Ascending aorta (tissue), 2 donors: ENCODE measurements at regions not wholly inside any gene's neighbourhood (a gene's known extent, or its start where the extent isn't known, plus 50 kb on each side); places are given as distances from the start of the nearest gene placed in this dataset.

Experiments used
- DNase-seq, 2 donors: peaks; one replicate each; pipeline ENCODE4 v3.0.0-alpha.2; 2019; ENCODE audit warnings: low spot score in 2 of 2
- H3K27ac ChIP-seq, 2 donors: fragments of 200-600 bp; sonication (generic); one replicate each; pipeline ENCODE4 v1.5.1; 2016 to 2017; ENCODE audit warnings: mild to moderate bottlenecking in 1 of 2
- H3K27me3 ChIP-seq: fragments of 200-600 bp; sonication (generic); one replicate; pipeline ENCODE4 v1.5.1; 2017
- H3K36me3 ChIP-seq, 2 donors: fragments of 200-600 bp; sonication (generic); one replicate each; pipeline ENCODE4 v1.5.1; 2016
- H3K4me1 ChIP-seq, 2 donors: fragments of 200-600 bp; sonication (generic); one replicate each; pipeline ENCODE4 v1.5.1; 2016 to 2017; ENCODE audit warnings: mild to moderate bottlenecking in 1 of 2
- H3K4me3 ChIP-seq, 2 donors: fragments of 200-600 bp; sonication (generic); one replicate each; pipeline ENCODE4 v1.5.1; 2016 to 2017; ENCODE audit warnings: mild to moderate bottlenecking in 1 of 2
- H3K9me3 ChIP-seq, 2 donors: fragments of 200-600 bp; sonication (generic); one replicate each; pipeline ENCODE4 v1.5.1; 2016
- intact Hi-C: fragments of 100-400 bp; cut with DNase I; formaldehyde crosslinking; loops from one replicate; pipeline ENCODE4 v1.15.1; 2023
- TF ChIP-seq, protein P1 (sequence below), 3 experiments: fragments of 200-600 bp in 2 of 3; fragments of 450-650 bp in 1 of 3; sonication (generic) in 2 of 3; IDR thresholded peaks; one replicate each; pipeline ENCODE4 v1.5.1; 2016 to 2019; ENCODE audit warnings: antibody characterized with exemption in 3 of 3, mild to moderate bottlenecking in 1 of 3, moderate library complexity in 1 of 3

GRCh38 chr2:7205151-7205830 lies 288.1 kb downstream of the RNF144A start:
- H3K4me3 ChIP-seq = no peak overlapping the region
- TF ChIP-seq, protein P1, sequence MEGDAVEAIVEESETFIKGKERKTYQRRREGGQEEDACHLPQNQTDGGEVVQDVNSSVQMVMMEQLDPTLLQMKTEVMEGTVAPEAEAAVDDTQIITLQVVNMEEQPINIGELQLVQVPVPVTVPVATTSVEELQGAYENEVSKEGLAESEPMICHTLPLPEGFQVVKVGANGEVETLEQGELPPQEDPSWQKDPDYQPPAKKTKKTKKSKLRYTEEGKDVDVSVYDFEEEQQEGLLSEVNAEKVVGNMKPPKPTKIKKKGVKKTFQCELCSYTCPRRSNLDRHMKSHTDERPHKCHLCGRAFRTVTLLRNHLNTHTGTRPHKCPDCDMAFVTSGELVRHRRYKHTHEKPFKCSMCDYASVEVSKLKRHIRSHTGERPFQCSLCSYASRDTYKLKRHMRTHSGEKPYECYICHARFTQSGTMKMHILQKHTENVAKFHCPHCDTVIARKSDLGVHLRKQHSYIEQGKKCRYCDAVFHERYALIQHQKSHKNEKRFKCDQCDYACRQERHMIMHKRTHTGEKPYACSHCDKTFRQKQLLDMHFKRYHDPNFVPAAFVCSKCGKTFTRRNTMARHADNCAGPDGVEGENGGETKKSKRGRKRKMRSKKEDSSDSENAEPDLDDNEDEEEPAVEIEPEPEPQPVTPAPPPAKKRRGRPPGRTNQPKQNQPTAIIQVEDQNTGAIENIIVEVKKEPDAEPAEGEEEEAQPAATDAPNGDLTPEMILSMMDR (IDR thresholded peaks at IDR 0.05) = no peak
- intact Hi-C loops = no loop called here
- no peaks in the 10 kb centered on the region for H3K4me1 ChIP-seq
- H3K27me3 ChIP-seq = no peaks in the 10 kb centered on the region
- no peak overlapping the region for H3K27ac ChIP-seq
- no peak for DNase-seq
- no peaks in the 10 kb centered on the region for H3K36me3 ChIP-seq
- no peaks in the 10 kb centered on the region for H3K9me3 ChIP-seq

DNA sequence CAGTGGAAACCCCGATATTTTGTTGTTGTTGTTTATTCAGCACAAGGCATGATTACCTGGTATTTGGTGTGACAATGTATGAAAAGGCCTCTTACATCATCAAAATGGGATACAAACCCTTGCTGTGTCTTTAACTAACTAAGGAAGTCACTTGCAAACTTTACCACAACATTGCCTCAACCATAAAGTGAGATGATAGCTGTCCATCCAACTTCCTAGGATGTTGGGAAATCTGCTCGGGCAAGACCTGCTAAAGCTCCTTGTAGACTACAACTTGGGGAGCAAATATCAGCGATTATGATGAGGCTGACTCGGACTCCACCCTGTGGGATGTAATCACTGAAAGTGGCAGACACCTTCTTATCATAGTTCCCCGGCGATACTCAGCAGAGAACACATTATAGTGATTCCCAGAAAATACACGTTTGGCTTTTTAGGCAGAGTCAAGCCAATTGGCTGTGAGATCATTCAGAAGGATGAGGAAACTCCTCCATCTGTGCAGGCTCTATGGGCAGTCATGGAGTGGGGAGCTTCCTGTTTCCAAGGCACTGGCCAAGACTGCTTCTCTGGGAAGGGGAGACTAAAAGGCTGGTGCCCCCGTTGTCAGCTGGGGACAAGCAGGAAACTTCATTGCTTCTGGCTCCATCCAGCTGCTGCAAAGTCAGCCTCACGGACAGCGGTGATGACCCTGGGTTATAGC lies 289.0 kb downstream of the RNF144A start:
- Histone ChIP-seq H3K27ac (no peak overlapping the region), H3K4me1 (no peaks in the 10 kb centered on the region), H3K27me3 (no peaks in the 10 kb centered on the region), H3K9me3 (no peaks in the 10 kb centered on the region), H3K36me3 (no peaks in the 10 kb centered on the region), H3K4me3 (no peak overlapping the region)
- TF ChIP-seq, protein P1 (IDR thresholded peaks at IDR 0.05) = no peak
- intact Hi-C loops = no loop called here
- no peak for DNase-seq

DNA sequence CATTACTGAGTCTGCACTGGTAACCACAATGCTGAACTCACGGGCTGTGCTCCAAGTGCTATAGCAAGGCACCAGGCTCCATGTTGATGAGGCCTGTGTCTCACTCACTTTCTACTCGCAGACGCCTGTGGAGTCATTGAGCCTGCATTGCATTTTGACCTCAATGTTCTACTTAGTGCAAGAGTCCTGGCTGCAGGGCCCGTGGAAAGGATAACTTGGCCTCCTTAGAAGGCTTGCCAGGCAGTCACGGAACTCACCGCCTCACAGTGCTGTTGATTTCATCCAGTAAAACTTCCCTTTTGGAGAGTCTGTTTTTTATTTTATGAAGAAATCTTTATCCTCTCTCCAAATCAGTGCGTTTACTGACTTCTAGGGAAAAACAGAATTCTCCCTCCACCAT lies 290.4 kb downstream of the RNF144A start:
- Histone ChIP-seq H3K27ac (no peak overlapping the region), H3K4me3 (no peak overlapping the region), H3K4me1 (no peaks in the 10 kb centered on the region), H3K9me3 (no peaks in the 10 kb centered on the region), H3K27me3 (no peaks in the 10 kb centered on the region), H3K36me3 (no peaks in the 10 kb centered on the region)
- TF ChIP-seq, protein P1 (IDR thresholded peaks at IDR 0.05) = no peak
- DNase-seq = no peak
- intact Hi-C loops = no loop called here

- no peaks in the 10 kb centered on the region for H3K4me1 ChIP-seq
- H3K4me3 ChIP-seq = no peak overlapping the region
- intact Hi-C loops = no loop called here
- TF ChIP-seq, protein P1 (IDR thresholded peaks at IDR 0.05) = no peak
- no peak overlapping the region for H3K27ac ChIP-seq
- DNase-seq = no peak
- no peaks in the 10 kb centered on the region for H3K27me3 ChIP-seq
- H3K36me3 ChIP-seq = no peaks in the 10 kb centered on the region
- H3K9me3 ChIP-seq = no peaks in the 10 kb centered on the region
These were observed 292.7 kb downstream of the RNF144A start for GRCh38 chr2:7209757-7210555.

DNA sequence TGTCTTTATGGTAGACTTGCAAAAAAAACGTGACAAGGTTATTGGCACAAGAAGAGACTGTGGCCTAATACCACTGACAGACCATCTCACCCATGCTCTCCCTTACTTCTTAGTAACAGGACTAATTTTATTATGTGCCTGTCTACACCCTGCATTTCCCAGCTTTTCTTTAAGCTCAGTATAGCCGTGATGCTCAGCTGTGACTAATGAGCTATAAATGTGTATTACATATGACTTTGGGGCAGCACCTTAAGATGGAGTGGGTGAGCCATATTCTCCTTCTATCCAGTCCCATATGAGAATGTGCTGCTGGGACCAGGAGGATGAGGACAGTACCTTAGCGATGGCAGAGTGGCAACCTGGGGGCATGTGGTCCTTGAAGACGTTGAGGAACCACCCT lies 293.5 kb downstream of the RNF144A start:
- no peak for DNase-seq
- H3K27ac ChIP-seq = no peak overlapping the region
- H3K36me3 ChIP-seq = no peaks in the 10 kb centered on the region
- H3K4me3 ChIP-seq = no peak overlapping the region
- no peaks in the 10 kb centered on the region for H3K9me3 ChIP-seq
- intact Hi-C loops = no loop called here
- no peaks in the 10 kb centered on the region for H3K27me3 ChIP-seq
- H3K4me1 ChIP-seq = no peaks in the 10 kb centered on the region
- TF ChIP-seq, protein P1 (IDR thresholded peaks at IDR 0.05) = no peak
